CD4-positive, alpha-beta T cell treated with Interferon gamma for 1 hour (primary cell): ENCODE measurements at regions not wholly inside any gene's neighbourhood (a gene's known extent, or its start where the extent isn't known, plus 50 kb on each side); places are given as distances from the start of the nearest gene placed in this dataset.
"Not testable (repeated sequence)": the region's sequence is repeated elsewhere in the genome, so short reads cannot be mapped to it uniquely, and the experiment has no call there.

ENCODE experiments used
- DNase-seq: peaks from one replicate; pipeline ENCODE4 v3.0.0-alpha.2; 2020

GRCh38 chr2:236980961-236981360 is 104.7 kb upstream of the COPS8 start:
- DNase-seq: no peak

- no peak for DNase-seq
Observed at GRCh38 chr2:236981701-236982485, 103.8 kb upstream of the COPS8 start.

- DNase-seq: no peak
Observed at GRCh38 chr2:236982693-236983455, 102.8 kb upstream of the COPS8 start.

- DNase-seq: no peak
Observed at GRCh38 chr2:236984046-236984445, 101.6 kb upstream of the COPS8 start.

- DNase-seq: no peak
Observed at GRCh38 chr2:236985761-236986339, 99.8 kb upstream of the COPS8 start.

GRCh38 chr2:236986524-236987330 is 99.0 kb upstream of the COPS8 start:
- DNase-seq: no peak

- DNase-seq: no peak
Observed at GRCh38 chr2:236988216-236988615, 97.5 kb upstream of the COPS8 start.

GRCh38 chr2:236988690-236989624 is 96.7 kb upstream of the COPS8 start:
- DNase-seq: no peak

GRCh38 chr2:236990552-236990951 is 95.1 kb upstream of the COPS8 start:
- no peak for DNase-seq

GRCh38 chr2:236991874-236992273 is 93.8 kb upstream of the COPS8 start:
- DNase-seq: no peak

- DNase-seq: no peak
Observed at GRCh38 chr2:236993286-236993685, 92.4 kb upstream of the COPS8 start.

- DNase-seq: no peak
Observed at GRCh38 chr2:236994361-236994760, 91.3 kb upstream of the COPS8 start.

GRCh38 chr2:236997069-236997715 is 88.5 kb upstream of the COPS8 start:
- DNase-seq: no peak

- no peak for DNase-seq
Observed at GRCh38 chr2:236998236-236998635, 87.5 kb upstream of the COPS8 start.

- no peak for DNase-seq
Observed at GRCh38 chr2:236998758-236999157, 86.9 kb upstream of the COPS8 start.

- no peak for DNase-seq
Observed at GRCh38 chr2:237000481-237000880, 85.2 kb upstream of the COPS8 start.

- not testable (repeated sequence) for DNase-seq
Observed at GRCh38 chr2:237005341-237005740, 80.3 kb upstream of the COPS8 start.

- no peak for DNase-seq
Observed at GRCh38 chr2:237011206-237011795, 74.4 kb upstream of the COPS8 start.

GRCh38 chr2:237012004-237012403 is 73.7 kb upstream of the COPS8 start:
- no peak for DNase-seq

GRCh38 chr2:237012577-237013267 is 73.0 kb upstream of the COPS8 start:
- no peak for DNase-seq
